22Rv1 (cell line): ENCODE measurements at regions not wholly inside any gene's neighbourhood (a gene's known extent, or its start where the extent isn't known, plus 50 kb on each side); places are given as distances from the start of the nearest gene placed in this dataset.

ENCODE experiments used
- H3K27ac ChIP-seq: fragments of 450-650 bp; 2 replicates; pipeline ENCODE4 v1.5.1; 2017
- ZFX ChIP-seq: fragments of 450-650 bp; IDR thresholded peaks from 2 replicates; pipeline ENCODE4 v1.6.1; 2017; ENCODE audit warnings: antibody characterized with exemption, borderline replicate concordance
- TF ChIP-seq, protein P1 (sequence below): fragments of 450-650 bp; IDR thresholded peaks from 2 replicates; pipeline ENCODE4 v1.5.1; 2017; ENCODE audit warnings: mild to moderate bottlenecking

GRCh38 chr18:37937287-37937686, 371.7 kb upstream of the CELF4 start:
- no peak overlapping the region for H3K27ac ChIP-seq
- TF ChIP-seq ZFX, result no peak
- TF ChIP-seq, protein P1, sequence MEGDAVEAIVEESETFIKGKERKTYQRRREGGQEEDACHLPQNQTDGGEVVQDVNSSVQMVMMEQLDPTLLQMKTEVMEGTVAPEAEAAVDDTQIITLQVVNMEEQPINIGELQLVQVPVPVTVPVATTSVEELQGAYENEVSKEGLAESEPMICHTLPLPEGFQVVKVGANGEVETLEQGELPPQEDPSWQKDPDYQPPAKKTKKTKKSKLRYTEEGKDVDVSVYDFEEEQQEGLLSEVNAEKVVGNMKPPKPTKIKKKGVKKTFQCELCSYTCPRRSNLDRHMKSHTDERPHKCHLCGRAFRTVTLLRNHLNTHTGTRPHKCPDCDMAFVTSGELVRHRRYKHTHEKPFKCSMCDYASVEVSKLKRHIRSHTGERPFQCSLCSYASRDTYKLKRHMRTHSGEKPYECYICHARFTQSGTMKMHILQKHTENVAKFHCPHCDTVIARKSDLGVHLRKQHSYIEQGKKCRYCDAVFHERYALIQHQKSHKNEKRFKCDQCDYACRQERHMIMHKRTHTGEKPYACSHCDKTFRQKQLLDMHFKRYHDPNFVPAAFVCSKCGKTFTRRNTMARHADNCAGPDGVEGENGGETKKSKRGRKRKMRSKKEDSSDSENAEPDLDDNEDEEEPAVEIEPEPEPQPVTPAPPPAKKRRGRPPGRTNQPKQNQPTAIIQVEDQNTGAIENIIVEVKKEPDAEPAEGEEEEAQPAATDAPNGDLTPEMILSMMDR, result no peak

- H3K27ac ChIP-seq, result no peak overlapping the region
- TF ChIP-seq, protein P1, result no peak
- no peak for TF ChIP-seq ZFX
Measured at GRCh38 chr18:37935086-37935485, 369.5 kb upstream of the CELF4 start.

GRCh38 chr18:37930640-37931039, 365.0 kb upstream of the CELF4 start:
- H3K27ac ChIP-seq, result no peak overlapping the region
- TF ChIP-seq, protein P1, result no peak
- no peak for TF ChIP-seq ZFX

GRCh38 chr18:37922162-37922561, 356.6 kb upstream of the CELF4 start:
- H3K27ac ChIP-seq, result no peak overlapping the region
- TF ChIP-seq ZFX, result no peak
- TF ChIP-seq, protein P1, result no peak

DNA sequence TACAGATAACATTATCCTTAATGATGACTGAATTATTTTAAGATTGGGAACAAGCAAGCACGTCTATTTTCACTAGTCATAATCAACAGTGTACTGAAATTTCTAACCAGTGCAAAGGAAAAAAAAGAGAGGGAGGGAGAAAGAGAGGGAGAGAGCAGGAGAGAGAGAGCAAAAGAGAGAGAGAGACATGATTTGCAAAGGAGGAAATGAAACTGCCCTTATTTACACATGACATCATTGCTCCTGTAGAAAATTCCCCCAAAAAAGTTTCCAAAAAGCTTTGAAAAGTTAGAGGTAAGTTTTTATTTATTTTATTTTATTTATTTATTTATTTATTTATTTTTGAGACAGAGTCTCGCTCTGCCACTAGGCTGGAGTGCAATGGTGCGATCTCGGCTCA, 355.3 kb upstream of the CELF4 start:
- no peak overlapping the region for H3K27ac ChIP-seq
- TF ChIP-seq, protein P1, result no peak
- TF ChIP-seq ZFX, result no peak

DNA sequence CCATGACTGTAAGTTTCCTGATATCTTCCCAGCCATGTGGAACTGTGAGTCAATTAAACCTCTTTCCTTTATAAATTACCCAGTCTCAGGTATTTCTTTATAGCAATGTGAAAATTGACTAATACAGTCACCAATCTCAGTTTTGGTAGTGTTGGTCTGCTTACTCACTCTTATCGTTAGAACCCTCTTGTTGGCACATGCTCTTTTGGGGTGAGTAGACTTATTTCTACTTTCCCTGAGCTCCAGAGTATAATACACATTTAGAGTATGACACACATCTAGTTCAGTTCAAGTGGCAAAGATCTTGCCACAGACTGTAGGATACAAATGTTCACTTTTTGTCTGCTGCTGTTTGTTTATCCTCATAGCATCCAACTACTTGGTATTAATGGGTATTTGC, 347.5 kb upstream of the CELF4 start:
- TF ChIP-seq ZFX, result no peak
- TF ChIP-seq, protein P1, result no peak
- no peak overlapping the region for H3K27ac ChIP-seq

DNA sequence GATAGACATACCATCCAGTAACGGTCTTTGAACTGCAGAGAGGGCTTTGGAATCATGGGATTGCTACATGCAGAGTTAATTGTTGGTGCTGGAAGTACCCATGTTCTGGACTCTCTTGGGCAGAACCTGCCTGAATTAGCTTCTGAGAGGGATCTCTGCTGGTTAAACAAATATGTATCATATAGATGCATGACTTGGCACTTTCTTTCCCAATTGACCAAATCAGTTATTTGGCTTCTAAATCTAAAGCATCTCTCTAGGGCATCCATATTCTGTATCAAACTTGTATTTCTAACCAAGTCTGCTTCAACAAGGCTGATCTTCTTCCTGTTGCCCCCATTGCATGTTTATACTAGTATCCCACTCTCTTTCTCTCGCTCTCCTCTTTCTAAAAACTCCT, 336.7 kb upstream of the CELF4 start:
- H3K27ac ChIP-seq, result no peak overlapping the region
- TF ChIP-seq ZFX, result no peak
- TF ChIP-seq, protein P1, result no peak
